ENCODE measurements at regions not wholly inside any gene's neighbourhood (a gene's known extent, or its start where the extent isn't known, plus 50 kb on each side); places are given as distances from the start of the nearest gene placed in this dataset.

- Histone ChIP-seq H3K27ac (no peak overlapping the region), H3K9me3 (no peaks in the 10 kb centered on the region), H3K4me1 (replicated peaks) (peaks cover 18% of the 10 kb centered on the region), H3K27me3 (replicated peaks; ENCODE audit: insufficient read depth) (no peaks in the 10 kb centered on the region), H3K36me3 (no peaks in the 10 kb centered on the region), H3K4me3 (no peak overlapping the region)
- DNase-seq (ENCODE audit: low spot score) = no peak
- WGBS = 97% methylated on average over 5 of the region's 5 CpGs
- intact Hi-C loops (cut with DNase I) = no loop called here
- TF ChIP-seq CTCF (IDR thresholded peaks at IDR 0.05) (no peak), POLR2A (IDR thresholded peaks at IDR 0.05) (no peak), POLR2AphosphoS5 (IDR thresholded peaks at IDR 0.05) (no peak)
Observed at GRCh38 chr19:46952874-46953273, 66.8 kb upstream of the NPAS1 start.

- DNase-seq (ENCODE audit: low spot score) = no peak
- no peak for TF ChIP-seq POLR2A (IDR thresholded peaks at IDR 0.05)
- no peak for TF ChIP-seq POLR2AphosphoS5 (IDR thresholded peaks at IDR 0.05)
- no peak for TF ChIP-seq CTCF (IDR thresholded peaks at IDR 0.05)
- Histone ChIP-seq H3K27ac (no peak overlapping the region), H3K36me3 (no peaks in the 10 kb centered on the region), H3K9me3 (no peaks in the 10 kb centered on the region), H3K27me3 (replicated peaks; ENCODE audit: insufficient read depth) (no peaks in the 10 kb centered on the region), H3K4me1 (replicated peaks) (peaks cover 18% of the 10 kb centered on the region), H3K4me3 (no peak overlapping the region)
- WGBS = 85% methylated on average over 6 of the region's 6 CpGs
- intact Hi-C loops (cut with DNase I) = no loop called here
Observed at GRCh38 chr19:46953955-46954501, 65.6 kb upstream of the NPAS1 start.

GRCh38 chr19:46954502-46954992 is 65.1 kb upstream of the NPAS1 start:
- no peak overlapping the region for H3K4me3 ChIP-seq
- TF ChIP-seq POLR2AphosphoS5 (IDR thresholded peaks at IDR 0.05) = no peak
- TF ChIP-seq POLR2A (IDR thresholded peaks at IDR 0.05) = no peak
- TF ChIP-seq CTCF (IDR thresholded peaks at IDR 0.05) = no peak
- H3K36me3 ChIP-seq = no peaks in the 10 kb centered on the region
- H3K9me3 ChIP-seq = no peaks in the 10 kb centered on the region
- no peak for DNase-seq (ENCODE audit: low spot score)
- no peak overlapping the region for H3K27ac ChIP-seq
- intact Hi-C loops (cut with DNase I) = no loop called here
- peaks cover 18% of the 10 kb centered on the region for H3K4me1 ChIP-seq (replicated peaks)
- H3K27me3 ChIP-seq (replicated peaks; ENCODE audit: insufficient read depth) = no peaks in the 10 kb centered on the region
- WGBS = 72% methylated on average over 7 of the region's 7 CpGs

- intact Hi-C loops (cut with DNase I) = no loop called here
- no peaks in the 10 kb centered on the region for H3K9me3 ChIP-seq
- no peak overlapping the region for H3K27ac ChIP-seq
- H3K27me3 ChIP-seq (replicated peaks; ENCODE audit: insufficient read depth) = no peaks in the 10 kb centered on the region
- DNase-seq (ENCODE audit: low spot score) = no peak
- 44% methylated on average over 10 of the region's 10 CpGs for WGBS
- H3K36me3 ChIP-seq = no peaks in the 10 kb centered on the region
- H3K4me1 ChIP-seq (replicated peaks) = peaks cover 18% of the 10 kb centered on the region
- TF ChIP-seq CTCF (IDR thresholded peaks at IDR 0.05) (no peak), POLR2A (IDR thresholded peaks at IDR 0.05) (no peak), POLR2AphosphoS5 (IDR thresholded peaks at IDR 0.05) (no peak)
- H3K4me3 ChIP-seq = no peak overlapping the region
Observed at GRCh38 chr19:46954993-46955812, 64.4 kb upstream of the NPAS1 start.
